ENCODE measurements at regions not wholly inside any gene's neighbourhood (a gene's known extent, or its start where the extent isn't known, plus 50 kb on each side); places are given as distances from the start of the nearest gene placed in this dataset.

GRCh38 chr2:153308466-153308865 lies 170.1 kb downstream of the RPRM start:
- TF ChIP-seq CTCF (conservative IDR thresholded peaks at IDR 0.05) (no peak), ZFX (IDR thresholded peaks at IDR 0.05) (no peak)
- no peak overlapping the region for H3K27ac ChIP-seq

GRCh38 chr2:153307223-153307622 lies 171.3 kb downstream of the RPRM start:
- H3K27ac ChIP-seq, result no peak overlapping the region
- no peak for TF ChIP-seq CTCF (conservative IDR thresholded peaks at IDR 0.05)
- TF ChIP-seq ZFX (IDR thresholded peaks at IDR 0.05), result no peak

- TF ChIP-seq ZFX (IDR thresholded peaks at IDR 0.05) (no peak), CTCF (conservative IDR thresholded peaks at IDR 0.05) (no peak)
- no peak overlapping the region for H3K27ac ChIP-seq
Observed at GRCh38 chr2:153299809-153300208, 178.8 kb downstream of the RPRM start.

- TF ChIP-seq ZFX (IDR thresholded peaks at IDR 0.05) (no peak), CTCF (conservative IDR thresholded peaks at IDR 0.05) (no peak)
- H3K27ac ChIP-seq, result no peak overlapping the region
Observed at GRCh38 chr2:153299217-153299616, 179.3 kb downstream of the RPRM start.

GRCh38 chr2:153294199-153294786 lies 184.3 kb downstream of the RPRM start:
- H3K27ac ChIP-seq, result no peak overlapping the region

GRCh38 chr2:153291718-153292117 lies 186.8 kb downstream of the RPRM start:
- no peak overlapping the region for H3K27ac ChIP-seq
- no peak for TF ChIP-seq ZFX (IDR thresholded peaks at IDR 0.05)
- TF ChIP-seq CTCF (conservative IDR thresholded peaks at IDR 0.05), result no peak

More at GRCh38 chr2:153294199-153294786, 184.3 kb downstream of the RPRM start:
- TF ChIP-seq ZFX (IDR thresholded peaks at IDR 0.05), result no peak
- no peak for TF ChIP-seq CTCF (conservative IDR thresholded peaks at IDR 0.05)

GRCh38 chr2:153287109-153287801 lies 191.3 kb downstream of the RPRM start:
- no peak overlapping the region for H3K27ac ChIP-seq
- TF ChIP-seq CTCF (conservative IDR thresholded peaks at IDR 0.05) (peak; percentile 67), ZFX (IDR thresholded peaks at IDR 0.05) (no peak)
